ENCODE measurements at regions not wholly inside any gene's neighbourhood (a gene's known extent, or its start where the extent isn't known, plus 50 kb on each side); places are given as distances from the start of the nearest gene placed in this dataset.

- TF ChIP-seq CTCF (IDR thresholded peaks at IDR 0.05; ENCODE audit: poor library complexity), result no peak
- no peak for TF ChIP-seq EZH2phosphoT487 (IDR thresholded peaks at IDR 0.05; ENCODE audit: low read depth, severe bottlenecking, unreplicated experiment)
- TF ChIP-seq EZH2 (IDR thresholded peaks at IDR 0.05; ENCODE audit: borderline replicate concordance), result no peak
Observed at GRCh38 chr1:112296908-112297307, 99.1 kb upstream of the CTTNBP2NL start.

Measured in hepatocyte (in vitro differentiated cells).